ENCODE measurements at regions not wholly inside any gene's neighbourhood (a gene's known extent, or its start where the extent isn't known, plus 50 kb on each side); places are given as distances from the start of the nearest gene placed in this dataset.

DNA sequence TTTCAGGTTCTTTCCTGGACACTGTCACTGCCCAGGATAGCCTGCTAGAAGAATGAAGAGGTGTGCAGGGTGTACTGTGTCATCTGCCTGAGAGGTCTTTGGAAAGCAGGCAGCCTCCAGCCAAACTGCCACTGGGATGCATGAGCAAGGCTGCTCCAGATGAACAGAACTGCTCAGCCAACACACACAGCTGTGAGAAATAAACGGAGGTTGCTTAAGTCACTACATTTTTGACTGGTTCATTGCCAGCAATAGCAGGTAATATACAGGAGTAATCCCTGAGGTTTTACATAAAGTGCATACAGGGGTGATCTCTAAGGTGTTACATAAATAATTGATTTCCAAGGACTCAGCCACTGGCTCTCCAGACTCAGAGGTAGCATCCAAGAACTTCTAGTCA is 516.9 kb downstream of the BRINP3 start:
- TF ChIP-seq, protein P1, sequence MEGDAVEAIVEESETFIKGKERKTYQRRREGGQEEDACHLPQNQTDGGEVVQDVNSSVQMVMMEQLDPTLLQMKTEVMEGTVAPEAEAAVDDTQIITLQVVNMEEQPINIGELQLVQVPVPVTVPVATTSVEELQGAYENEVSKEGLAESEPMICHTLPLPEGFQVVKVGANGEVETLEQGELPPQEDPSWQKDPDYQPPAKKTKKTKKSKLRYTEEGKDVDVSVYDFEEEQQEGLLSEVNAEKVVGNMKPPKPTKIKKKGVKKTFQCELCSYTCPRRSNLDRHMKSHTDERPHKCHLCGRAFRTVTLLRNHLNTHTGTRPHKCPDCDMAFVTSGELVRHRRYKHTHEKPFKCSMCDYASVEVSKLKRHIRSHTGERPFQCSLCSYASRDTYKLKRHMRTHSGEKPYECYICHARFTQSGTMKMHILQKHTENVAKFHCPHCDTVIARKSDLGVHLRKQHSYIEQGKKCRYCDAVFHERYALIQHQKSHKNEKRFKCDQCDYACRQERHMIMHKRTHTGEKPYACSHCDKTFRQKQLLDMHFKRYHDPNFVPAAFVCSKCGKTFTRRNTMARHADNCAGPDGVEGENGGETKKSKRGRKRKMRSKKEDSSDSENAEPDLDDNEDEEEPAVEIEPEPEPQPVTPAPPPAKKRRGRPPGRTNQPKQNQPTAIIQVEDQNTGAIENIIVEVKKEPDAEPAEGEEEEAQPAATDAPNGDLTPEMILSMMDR (IDR thresholded peaks at IDR 0.05) = no peak
- no peak for TF ChIP-seq POLR2A (IDR thresholded peaks at IDR 0.05)
- ATAC-seq = no peak
- DNase-seq = no peak
- intact Hi-C loops (cut with DNase I) = no loop called here
- Histone ChIP-seq H3K9me3 (no peaks in the 10 kb centered on the region), H3K27me3 (no peaks in the 10 kb centered on the region), H3K4me1 (no peaks in the 10 kb centered on the region), H3K36me3 (no peaks in the 10 kb centered on the region), H3K27ac (no peak overlapping the region), H3K4me3 (no peak overlapping the region)
- 38% methylated on average over 1 of the region's 1 CpG for WGBS (ENCODE audit: insufficient coverage, low coverage, low lambda C conversion rate, missing lambda C conversion rate)

DNA sequence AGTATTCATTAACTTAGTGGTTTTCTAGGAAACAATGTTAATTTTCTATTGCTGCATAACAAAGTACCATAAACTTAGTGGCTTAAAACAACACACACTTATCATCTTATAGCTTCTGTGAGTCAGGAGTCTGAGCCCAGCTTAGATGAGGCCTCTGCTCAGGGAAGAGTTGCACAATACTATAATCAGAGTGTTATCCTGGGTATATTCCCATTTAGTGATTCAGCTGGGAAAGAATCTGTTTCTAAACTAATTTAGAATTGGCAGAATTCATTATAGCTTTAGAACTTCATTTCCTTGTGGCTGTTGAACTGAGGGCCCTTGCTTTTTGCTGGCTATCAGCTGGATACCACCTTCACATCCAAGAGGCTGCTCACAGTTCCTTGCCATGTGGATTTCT is 515.5 kb downstream of the BRINP3 start:
- Histone ChIP-seq H3K36me3 (no peaks in the 10 kb centered on the region), H3K4me1 (no peaks in the 10 kb centered on the region), H3K9me3 (no peaks in the 10 kb centered on the region), H3K4me3 (no peak overlapping the region), H3K27me3 (no peaks in the 10 kb centered on the region), H3K27ac (no peak overlapping the region)
- TF ChIP-seq, protein P1 (IDR thresholded peaks at IDR 0.05) = no peak
- TF ChIP-seq POLR2A (IDR thresholded peaks at IDR 0.05) = no peak
- ATAC-seq (no peak), DNase-seq (no peak)
- intact Hi-C loops (cut with DNase I) = no loop called here

DNA sequence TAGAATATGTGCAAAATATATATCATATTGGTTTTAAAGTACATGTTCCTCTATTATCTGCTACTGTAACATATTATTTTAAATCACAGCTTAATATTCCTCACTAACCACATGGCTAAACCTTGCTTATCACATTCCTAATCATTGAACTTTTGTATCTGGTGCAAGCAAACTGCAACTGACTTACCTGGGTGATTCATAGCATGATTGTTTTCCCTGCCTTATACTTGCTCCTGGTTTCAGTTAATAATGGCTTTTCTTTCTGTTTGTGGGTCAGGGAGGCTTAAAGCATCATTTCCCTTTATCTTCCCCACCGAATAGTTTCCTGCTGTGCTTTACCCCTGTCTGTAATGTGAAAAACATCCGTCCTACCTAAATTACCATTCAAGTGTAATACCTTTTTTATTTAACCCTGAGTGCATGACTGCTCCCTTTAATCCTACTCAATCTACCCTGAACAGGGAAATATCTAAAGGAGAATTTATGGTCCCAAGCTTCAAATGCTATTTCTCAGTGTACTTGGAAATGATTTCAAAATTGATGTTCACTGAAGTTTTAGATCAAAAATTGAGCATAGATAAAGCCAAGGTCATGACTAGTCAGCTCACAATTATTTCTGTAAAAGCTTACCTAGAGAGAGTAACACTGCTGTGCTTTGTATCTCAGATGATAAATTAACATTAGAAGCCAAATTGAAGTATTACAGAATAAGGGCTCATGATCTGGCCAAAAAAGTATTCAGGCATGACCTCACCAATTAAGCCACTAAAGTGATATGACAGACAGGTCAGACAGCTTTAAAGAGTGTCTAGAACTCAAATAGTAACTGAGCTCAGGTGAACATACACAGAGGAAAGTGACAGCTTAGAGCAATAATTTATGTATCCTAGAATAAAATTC is 507.1 kb downstream of the BRINP3 start:
- ATAC-seq = no peak
- Histone ChIP-seq H3K9me3 (no peaks in the 10 kb centered on the region), H3K27ac (no peak overlapping the region), H3K4me1 (no peaks in the 10 kb centered on the region), H3K4me3 (no peak overlapping the region), H3K27me3 (no peaks in the 10 kb centered on the region), H3K36me3 (no peaks in the 10 kb centered on the region)
- TF ChIP-seq, protein P1 (IDR thresholded peaks at IDR 0.05) = no peak
- no peak for TF ChIP-seq POLR2A (IDR thresholded peaks at IDR 0.05)
- intact Hi-C loops (cut with DNase I) = no loop called here
- WGBS (ENCODE audit: insufficient coverage, low coverage, low lambda C conversion rate, missing lambda C conversion rate) = 10% methylated on average over 2 of the region's 2 CpGs
- DNase-seq = no peak

DNA sequence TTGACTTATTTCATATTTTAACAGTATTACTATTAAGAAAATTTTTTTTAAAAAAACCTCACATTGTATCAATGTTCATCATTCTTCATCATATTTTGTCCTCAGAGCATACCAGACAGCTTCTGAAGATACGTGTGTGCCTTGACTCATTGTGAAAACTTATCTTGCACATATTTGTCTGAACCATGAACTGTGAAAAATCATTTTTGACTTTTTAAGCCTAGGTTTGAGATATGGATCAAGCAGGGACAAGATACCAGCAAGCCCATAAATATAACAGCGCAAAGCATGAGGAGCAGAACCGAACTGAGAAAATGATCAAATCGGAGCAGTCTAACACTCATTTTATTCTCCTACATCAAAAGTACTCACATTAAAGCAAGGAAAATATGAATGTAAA is 506.0 kb downstream of the BRINP3 start:
- WGBS (ENCODE audit: insufficient coverage, low coverage, low lambda C conversion rate, missing lambda C conversion rate) = 56% methylated on average over 4 of the region's 4 CpGs
- H3K27me3 ChIP-seq = no peaks in the 10 kb centered on the region
- no peaks in the 10 kb centered on the region for H3K9me3 ChIP-seq
- no peak for TF ChIP-seq POLR2A (IDR thresholded peaks at IDR 0.05)
- TF ChIP-seq, protein P1 (IDR thresholded peaks at IDR 0.05) = no peak
- DNase-seq (no peak), ATAC-seq (no peak)
- intact Hi-C loops (cut with DNase I) = no loop called here
- H3K27ac ChIP-seq = no peak overlapping the region
- no peak overlapping the region for H3K4me3 ChIP-seq
- no peaks in the 10 kb centered on the region for H3K36me3 ChIP-seq
- H3K4me1 ChIP-seq = no peaks in the 10 kb centered on the region

All from right lobe of liver (tissue), 6 donors.